SK-N-SH treated with all-trans-retinoic acid at 6 μM for 48 hours (cell line): ENCODE measurements at regions not wholly inside any gene's neighbourhood (a gene's known extent, or its start where the extent isn't known, plus 50 kb on each side); places are given as distances from the start of the nearest gene placed in this dataset.

Experiments
- ARNTL ChIP-seq: fragments of 450-650 bp; formaldehyde crosslinking; IDR thresholded peaks from 2 replicates; pipeline ENCODE4 v1.5.0; 2020; ENCODE audit warnings: low read depth, mild to moderate bottlenecking, moderate library complexity, borderline replicate concordance
- CSDC2 ChIP-seq: fragments of 250-450 bp; sonication (Bioruptor Pico); IDR thresholded peaks from 2 replicates; pipeline ENCODE4 v1.5.0; 2020; ENCODE audit warnings: mild to moderate bottlenecking, moderate library complexity
- ESRRG ChIP-seq: fragments of 250-450 bp; sonication (Bioruptor Pico); IDR thresholded peaks from 2 replicates; pipeline ENCODE4 v1.6.1; 2021; ENCODE audit warnings: mild to moderate bottlenecking
- GLIS3 ChIP-seq: fragments of 250-450 bp; sonication (Bioruptor Pico); IDR thresholded peaks from 2 replicates; pipeline ENCODE4 v1.5.0; 2020; ENCODE audit warnings: mild to moderate bottlenecking, moderate library complexity
- ZFP3 ChIP-seq: fragments of 250-450 bp; sonication (Bioruptor Pico); IDR thresholded peaks from 2 replicates; pipeline ENCODE4 v1.5.0; 2020; ENCODE audit warnings: mild to moderate bottlenecking, moderate library complexity
- TF ChIP-seq, protein P1 (sequence below): fragments of 250-450 bp; sonication (Bioruptor Pico); IDR thresholded peaks from 2 replicates; pipeline ENCODE4 v1.5.0; 2020; ENCODE audit warnings: mild to moderate bottlenecking, moderate library complexity

DNA sequence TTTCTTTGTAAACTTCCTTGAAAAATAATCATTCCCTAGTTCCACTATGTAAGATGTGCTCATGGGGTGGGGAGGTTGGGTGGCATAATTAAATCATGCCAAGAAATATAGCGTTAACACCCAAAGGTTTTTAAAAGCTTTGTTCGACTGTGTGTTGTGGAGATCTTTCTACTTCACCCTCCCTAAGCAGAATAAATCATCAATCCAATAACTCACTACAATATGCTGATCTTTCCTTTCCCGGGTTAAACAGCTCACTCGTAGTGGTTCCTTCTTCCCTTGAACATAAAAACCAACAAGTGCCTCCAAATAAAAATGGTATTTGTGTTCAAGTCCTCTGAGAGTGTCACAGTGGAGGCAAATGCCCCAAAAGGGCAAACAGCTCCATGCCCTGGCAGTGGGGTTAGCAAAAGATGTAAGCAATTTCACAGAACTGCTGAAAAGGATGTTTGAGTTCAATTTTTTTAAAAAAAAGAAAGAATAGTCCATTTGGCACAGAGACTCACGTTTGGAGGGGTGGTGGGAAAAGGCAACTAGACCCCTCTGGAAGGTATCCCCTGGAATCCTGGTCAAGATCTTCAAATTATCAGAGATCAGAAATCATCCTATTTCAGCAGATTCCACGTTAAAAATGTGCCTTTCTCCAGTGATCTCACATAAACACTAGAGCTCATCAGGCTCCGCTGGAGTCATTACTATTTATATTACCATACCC is 99.1 kb downstream of the TFAP2A start:
- no peak for TF ChIP-seq ARNTL (CRISPR knock-in tag)
- TF ChIP-seq ESRRG (CRISPR knock-in tag), result no peak
- no peak for TF ChIP-seq GLIS3 (CRISPR knock-in tag)
- no peak for TF ChIP-seq CSDC2
- no peak for TF ChIP-seq ZFP3
- TF ChIP-seq, protein P1, sequence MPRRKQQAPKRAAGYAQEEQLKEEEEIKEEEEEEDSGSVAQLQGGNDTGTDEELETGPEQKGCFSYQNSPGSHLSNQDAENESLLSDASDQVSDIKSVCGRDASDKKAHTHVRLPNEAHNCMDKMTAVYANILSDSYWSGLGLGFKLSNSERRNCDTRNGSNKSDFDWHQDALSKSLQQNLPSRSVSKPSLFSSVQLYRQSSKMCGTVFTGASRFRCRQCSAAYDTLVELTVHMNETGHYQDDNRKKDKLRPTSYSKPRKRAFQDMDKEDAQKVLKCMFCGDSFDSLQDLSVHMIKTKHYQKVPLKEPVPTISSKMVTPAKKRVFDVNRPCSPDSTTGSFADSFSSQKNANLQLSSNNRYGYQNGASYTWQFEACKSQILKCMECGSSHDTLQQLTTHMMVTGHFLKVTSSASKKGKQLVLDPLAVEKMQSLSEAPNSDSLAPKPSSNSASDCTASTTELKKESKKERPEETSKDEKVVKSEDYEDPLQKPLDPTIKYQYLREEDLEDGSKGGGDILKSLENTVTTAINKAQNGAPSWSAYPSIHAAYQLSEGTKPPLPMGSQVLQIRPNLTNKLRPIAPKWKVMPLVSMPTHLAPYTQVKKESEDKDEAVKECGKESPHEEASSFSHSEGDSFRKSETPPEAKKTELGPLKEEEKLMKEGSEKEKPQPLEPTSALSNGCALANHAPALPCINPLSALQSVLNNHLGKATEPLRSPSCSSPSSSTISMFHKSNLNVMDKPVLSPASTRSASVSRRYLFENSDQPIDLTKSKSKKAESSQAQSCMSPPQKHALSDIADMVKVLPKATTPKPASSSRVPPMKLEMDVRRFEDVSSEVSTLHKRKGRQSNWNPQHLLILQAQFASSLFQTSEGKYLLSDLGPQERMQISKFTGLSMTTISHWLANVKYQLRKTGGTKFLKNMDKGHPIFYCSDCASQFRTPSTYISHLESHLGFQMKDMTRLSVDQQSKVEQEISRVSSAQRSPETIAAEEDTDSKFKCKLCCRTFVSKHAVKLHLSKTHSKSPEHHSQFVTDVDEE (CRISPR knock-in tag), result no peak
